B cell (primary cell): ENCODE measurements at regions not wholly inside any gene's neighbourhood (a gene's known extent, or its start where the extent isn't known, plus 50 kb on each side); places are given as distances from the start of the nearest gene placed in this dataset.

Source experiments
- ATAC-seq: fragments of 200-7000 bp; cut with Tn5 transposase; one replicate; pipeline ENCODE4 v1.10.0; 2021; ENCODE audit warnings: low read depth, mild to moderate bottlenecking, moderate number of reproducible peaks, moderate library complexity
- CTCF ChIA-PET: fragments of 350-600 bp; sonication (Branson Sonifier 250); formaldehyde crosslinking; loops from one replicate; lab custom pipeline; 2021; ENCODE audit warnings: antibody characterized with exemption, inconsistent platforms; lab: Charles Lee
- POLR2A ChIA-PET: fragments of 350-600 bp; sonication (Branson Sonifier 250); formaldehyde crosslinking; loops from one replicate; lab custom pipeline; 2021; ENCODE audit warnings: antibody characterized with exemption; lab: Charles Lee
- DNase-seq: peaks from one replicate; pipeline ENCODE4 v3.0.0; 2013
- H2AFZ ChIP-seq: 2 replicates; pipeline ENCODE4 v1.6.1; 2012; ENCODE audit warnings: mild to moderate bottlenecking, low read depth, low read length; ENCODE audit not compliant: insufficient read depth, poor library complexity, severe bottlenecking
- H3K27ac ChIP-seq, 2 donors: 1 replicate in 1 of 2; 2 replicates in 1 of 2; pipeline ENCODE4 v1.5.1; 2012 to 2013; ENCODE audit warnings: low read length in 2 of 2, mild to moderate bottlenecking in 2 of 2, moderate library complexity in 1 of 2
- H3K27me3 ChIP-seq, 4 experiments: fragments of 200-600 bp in 1 of 4; sonication (generic) in 1 of 4; replicated peaks in 1 of 4; 1 replicate in 2 of 4; 2 replicates in 2 of 4; pipeline versions ENCODE4 v1.6.1 to v1.7.0; 2013 to 2016; ENCODE audit warnings: low read length in 3 of 4, mild to moderate bottlenecking in 2 of 4, mixed read lengths in 1 of 4, moderate library complexity in 1 of 4; ENCODE audit not compliant: insufficient read depth in 4 of 4, control insufficient read depth in 3 of 4; ENCODE audit errors: control extremely low read depth in 1 of 4
- H3K36me3 ChIP-seq, 2 experiments: replicated peaks in 1 of 2; 1 replicate in 1 of 2; 2 replicates in 1 of 2; pipeline versions ENCODE4 v1.6.1 to v1.7.1; 2013; ENCODE audit warnings: low read length in 1 of 2; ENCODE audit not compliant: insufficient read depth in 2 of 2, control insufficient read depth in 1 of 2; ENCODE audit errors: control extremely low read depth in 1 of 2, extremely low read depth in 1 of 2
- H3K4me1 ChIP-seq, 2 donors: fragments of 200-600 bp in 1 of 2; sonication (generic) in 1 of 2; 1 replicate in 1 of 2; 2 replicates in 1 of 2; pipeline versions ENCODE4 v1.5.1 to v1.6.1; 2013 to 2017; ENCODE audit warnings: low read length in 2 of 2; ENCODE audit not compliant: control insufficient read depth in 2 of 2, insufficient read depth in 2 of 2
- H3K4me2 ChIP-seq: replicated peaks from 2 replicates; pipeline ENCODE3; 2012; ENCODE audit warnings: mild to moderate bottlenecking, low read depth, low read length; ENCODE audit not compliant: poor library complexity, severe bottlenecking
- H3K4me3 ChIP-seq, 5 experiments: fragments of 200-600 bp in 1 of 5; sonication (generic) in 1 of 5; 1 replicate in 3 of 5; 2 replicates in 2 of 5; pipeline versions ENCODE4 v1.5.1 to v1.7.0; 2011 to 2016; ENCODE audit warnings: low read length in 4 of 5, mild to moderate bottlenecking in 4 of 5, low read depth in 2 of 5, control low read depth in 1 of 5, moderate library complexity in 1 of 5; ENCODE audit not compliant: insufficient read depth in 1 of 5; ENCODE audit errors: control extremely low read depth in 1 of 5, extremely low read depth in 1 of 5
- H3K79me2 ChIP-seq: fragments of 200-600 bp; sonication (generic); one replicate; pipeline ENCODE4 v1.6.0; 2016; ENCODE audit warnings: low read length; ENCODE audit not compliant: control insufficient read depth, insufficient read depth
- H3K9ac ChIP-seq: fragments of 200-600 bp; sonication (generic); 2 replicates; pipeline ENCODE4 v1.6.1; 2017; ENCODE audit warnings: mild to moderate bottlenecking, low read length, moderate library complexity
- H3K9me3 ChIP-seq, 3 donors: one replicate each; pipeline versions ENCODE4 v1.6.1 to v1.7.1; 2013; ENCODE audit warnings: low read length in 2 of 3; ENCODE audit not compliant: control insufficient read depth in 2 of 3, insufficient read depth in 1 of 3; ENCODE audit errors: control extremely low read depth in 1 of 3
- H4K20me1 ChIP-seq: 2 replicates; pipeline ENCODE4 v1.6.0; 2012; ENCODE audit warnings: mild to moderate bottlenecking, low read length; ENCODE audit not compliant: insufficient read depth, control insufficient read depth, poor library complexity, severe bottlenecking
- H3K27ac Mint-ChIP-seq: one replicate; pipeline ENCODE4 v1.8.0; 2021; ENCODE audit warnings: mixed read lengths
- H3K27me3 Mint-ChIP-seq: one replicate; pipeline ENCODE4 v1.8.0; 2021; ENCODE audit warnings: mixed read lengths
- H3K4me1 Mint-ChIP-seq: one replicate; pipeline ENCODE4 v1.8.0; 2021; ENCODE audit warnings: mixed read lengths
- H3K4me3 Mint-ChIP-seq: one replicate; pipeline ENCODE4 v1.8.0; 2021; ENCODE audit warnings: mixed read lengths
- H3K9me3 Mint-ChIP-seq: one replicate; pipeline ENCODE4 v1.8.0; 2022; ENCODE audit warnings: mixed read lengths; ENCODE audit not compliant: insufficient read depth
- EZH2 ChIP-seq: IDR thresholded peaks from 2 replicates; pipeline ENCODE4 v1.6.1; 2012; ENCODE audit warnings: borderline replicate concordance, low read depth, mild to moderate bottlenecking, moderate library complexity, low read length; ENCODE audit not compliant: insufficient read depth, poor library complexity, severe bottlenecking
- WGBS: methylation state at CpG from one replicate; pipeline ENCODE4 v1.1.5; 2013; ENCODE audit warnings: missing lambda C conversion rate; ENCODE audit not compliant: insufficient coverage; 5-methylcytosine and 5-hydroxymethylcytosine counted together
- intact Hi-C: fragments of 100-400 bp; cut with micrococcal nuclease; formaldehyde crosslinking; loops from one replicate; pipeline ENCODE4 v1.10.0; 2022
- TF ChIP-seq, protein P1 (sequence below): fragments of 200-600 bp; IDR thresholded peaks from one replicate; pipeline ENCODE4 v1.8.0; 2022; ENCODE audit warnings: antibody characterized with exemption, mild to moderate bottlenecking

- ChIA-PET POLR2A (no interaction called here), CTCF (no interaction called here)
- Mint-ChIP-seq H3K4me3 (no peak overlapping the region), H3K9me3 (no peaks in the 10 kb centered on the region), H3K27me3 (peaks cover 6% of the 10 kb centered on the region), H3K27ac (no peak overlapping the region), H3K4me1 (no peaks in the 10 kb centered on the region)
- intact Hi-C loops = no loop called here
- no peaks in the 10 kb centered on the region for H3K27me3 ChIP-seq
- no peaks in the 10 kb centered on the region for H3K79me2 ChIP-seq
- DNase-seq (no peak), ATAC-seq (no peak)
- H2AFZ ChIP-seq = no peak overlapping the region
- no peaks in the 10 kb centered on the region for H3K36me3 ChIP-seq
- H3K4me2 ChIP-seq = no peak overlapping the region
- no peak for TF ChIP-seq EZH2
- TF ChIP-seq, protein P1, sequence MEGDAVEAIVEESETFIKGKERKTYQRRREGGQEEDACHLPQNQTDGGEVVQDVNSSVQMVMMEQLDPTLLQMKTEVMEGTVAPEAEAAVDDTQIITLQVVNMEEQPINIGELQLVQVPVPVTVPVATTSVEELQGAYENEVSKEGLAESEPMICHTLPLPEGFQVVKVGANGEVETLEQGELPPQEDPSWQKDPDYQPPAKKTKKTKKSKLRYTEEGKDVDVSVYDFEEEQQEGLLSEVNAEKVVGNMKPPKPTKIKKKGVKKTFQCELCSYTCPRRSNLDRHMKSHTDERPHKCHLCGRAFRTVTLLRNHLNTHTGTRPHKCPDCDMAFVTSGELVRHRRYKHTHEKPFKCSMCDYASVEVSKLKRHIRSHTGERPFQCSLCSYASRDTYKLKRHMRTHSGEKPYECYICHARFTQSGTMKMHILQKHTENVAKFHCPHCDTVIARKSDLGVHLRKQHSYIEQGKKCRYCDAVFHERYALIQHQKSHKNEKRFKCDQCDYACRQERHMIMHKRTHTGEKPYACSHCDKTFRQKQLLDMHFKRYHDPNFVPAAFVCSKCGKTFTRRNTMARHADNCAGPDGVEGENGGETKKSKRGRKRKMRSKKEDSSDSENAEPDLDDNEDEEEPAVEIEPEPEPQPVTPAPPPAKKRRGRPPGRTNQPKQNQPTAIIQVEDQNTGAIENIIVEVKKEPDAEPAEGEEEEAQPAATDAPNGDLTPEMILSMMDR = no peak
- H3K27ac ChIP-seq = no peak overlapping the region
- no peak overlapping the region for H3K9ac ChIP-seq
- no peak overlapping the region for H3K4me3 ChIP-seq
- no peaks in the 10 kb centered on the region for H3K4me1 ChIP-seq
- no peaks in the 10 kb centered on the region for H4K20me1 ChIP-seq
- peaks cover 0 to 6% (median 0%) of the 10 kb centered on the region in 3 donors for H3K9me3 ChIP-seq
- WGBS = 13% methylated on average over 3 of the region's 5 CpGs
Observed at GRCh38 chr12:115639648-115640012, 637.9 kb downstream of the MED13L start.

DNA sequence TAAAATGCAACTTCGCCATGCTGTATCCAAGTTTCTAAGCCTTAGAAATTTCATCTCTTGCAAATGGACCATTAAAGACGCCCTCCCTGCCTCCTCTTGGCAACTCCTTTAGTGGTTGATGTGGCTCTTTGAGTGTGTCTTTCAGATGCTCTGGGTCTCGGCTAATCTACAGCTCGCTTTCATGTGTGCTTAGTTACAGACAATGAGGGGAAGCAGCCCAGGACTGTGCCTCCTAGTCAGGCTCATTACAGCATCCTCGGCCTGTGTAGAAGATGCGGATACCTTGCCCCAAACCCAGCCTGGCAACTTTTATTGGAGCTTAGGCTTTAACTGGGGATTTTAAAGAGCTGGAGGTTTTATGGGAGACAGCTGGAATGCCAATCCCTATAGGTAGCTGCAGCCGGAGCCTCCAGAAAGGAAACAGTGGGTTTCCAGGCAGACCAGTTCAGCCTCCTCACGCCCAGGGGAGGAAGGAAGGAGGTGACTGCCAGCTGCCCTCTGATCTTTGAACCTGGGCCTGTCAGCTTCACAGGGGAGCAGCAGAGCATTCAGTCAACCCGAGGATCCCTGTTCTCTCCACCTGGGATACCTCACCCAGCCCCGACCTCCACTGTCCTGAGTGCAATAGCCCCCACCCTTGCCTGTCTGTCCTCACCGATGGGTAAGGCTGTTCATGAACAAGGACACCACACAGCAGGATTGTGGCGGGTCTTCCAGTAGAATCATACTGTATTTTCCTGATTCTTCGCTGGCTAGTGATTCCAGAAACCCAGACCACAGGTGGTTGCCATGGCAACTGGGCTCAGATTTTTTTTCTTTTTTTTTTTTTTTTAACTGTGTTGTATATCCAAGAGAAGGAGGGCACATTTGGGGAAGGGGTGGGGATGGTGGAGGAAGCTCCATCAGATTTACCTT lies 638.5 kb downstream of the MED13L start:
- 44% methylated on average over 11 of the region's 13 CpGs for WGBS
- ATAC-seq (no peak), DNase-seq (no peak)
- no peak overlapping the region for H3K4me3 Mint-ChIP-seq
- no peak overlapping the region for H3K27ac Mint-ChIP-seq
- no peaks in the 10 kb centered on the region for H3K9me3 Mint-ChIP-seq
- Histone ChIP-seq H3K9me3 (peaks cover 0 to 4% (median 0%) of the 10 kb centered on the region in 3 donors), H2AFZ (no peak overlapping the region), H3K27ac (no peak overlapping the region), H3K4me3 (no peak overlapping the region), H3K79me2 (no peaks in the 10 kb centered on the region), H3K4me2 (no peak overlapping the region), H3K4me1 (no peaks in the 10 kb centered on the region), H3K36me3 (no peaks in the 10 kb centered on the region), H3K9ac (no peak overlapping the region), H4K20me1 (no peaks in the 10 kb centered on the region), H3K27me3 (no peaks in the 10 kb centered on the region)
- CTCF ChIA-PET = no interaction called here
- H3K27me3 Mint-ChIP-seq = peaks cover 6% of the 10 kb centered on the region
- TF ChIP-seq, protein P1 = no peak
- TF ChIP-seq EZH2 = no peak
- POLR2A ChIA-PET = no interaction called here
- no peaks in the 10 kb centered on the region for H3K4me1 Mint-ChIP-seq
- intact Hi-C loops = no loop called here
